HUES64 (cell line): ENCODE measurements at regions not wholly inside any gene's neighbourhood (a gene's known extent, or its start where the extent isn't known, plus 50 kb on each side); places are given as distances from the start of the nearest gene placed in this dataset.

Experiments used
- H3K27ac ChIP-seq: 2 replicates; pipeline ENCODE4 v1.7.0; 2013; ENCODE audit warnings: low read depth, low read length, inconsistent platforms
- H3K27me3 ChIP-seq: 2 replicates; pipeline ENCODE4 v1.6.1; 2013; ENCODE audit warnings: mild to moderate bottlenecking, low read length; ENCODE audit not compliant: insufficient read depth
- H3K36me3 ChIP-seq: 2 replicates; pipeline ENCODE4 v1.6.1; 2013; ENCODE audit warnings: mild to moderate bottlenecking, low read length; ENCODE audit not compliant: insufficient read depth
- H3K4me1 ChIP-seq: 2 replicates; pipeline ENCODE4 v1.6.1; 2013; ENCODE audit warnings: mild to moderate bottlenecking, low read length, moderate library complexity; ENCODE audit not compliant: insufficient read depth
- H3K4me3 ChIP-seq: 2 replicates; pipeline ENCODE4 v1.5.1; 2013; ENCODE audit warnings: mild to moderate bottlenecking, low read length, moderate library complexity
- H3K9ac ChIP-seq: 2 replicates; pipeline ENCODE4 v1.6.1; 2013; ENCODE audit warnings: mild to moderate bottlenecking, low read depth, low read length
- H3K9me3 ChIP-seq: 2 replicates; pipeline ENCODE4 v1.6.1; 2013; ENCODE audit warnings: low read depth, low read length; ENCODE audit not compliant: insufficient read depth
- WGBS: fragments of 150-250, 120-280 bp; methylation state at CpG from one replicate; pipeline ENCODE4 v1.1.7; 2013; ENCODE audit warnings: missing lambda C conversion rate; 5-methylcytosine and 5-hydroxymethylcytosine counted together

DNA sequence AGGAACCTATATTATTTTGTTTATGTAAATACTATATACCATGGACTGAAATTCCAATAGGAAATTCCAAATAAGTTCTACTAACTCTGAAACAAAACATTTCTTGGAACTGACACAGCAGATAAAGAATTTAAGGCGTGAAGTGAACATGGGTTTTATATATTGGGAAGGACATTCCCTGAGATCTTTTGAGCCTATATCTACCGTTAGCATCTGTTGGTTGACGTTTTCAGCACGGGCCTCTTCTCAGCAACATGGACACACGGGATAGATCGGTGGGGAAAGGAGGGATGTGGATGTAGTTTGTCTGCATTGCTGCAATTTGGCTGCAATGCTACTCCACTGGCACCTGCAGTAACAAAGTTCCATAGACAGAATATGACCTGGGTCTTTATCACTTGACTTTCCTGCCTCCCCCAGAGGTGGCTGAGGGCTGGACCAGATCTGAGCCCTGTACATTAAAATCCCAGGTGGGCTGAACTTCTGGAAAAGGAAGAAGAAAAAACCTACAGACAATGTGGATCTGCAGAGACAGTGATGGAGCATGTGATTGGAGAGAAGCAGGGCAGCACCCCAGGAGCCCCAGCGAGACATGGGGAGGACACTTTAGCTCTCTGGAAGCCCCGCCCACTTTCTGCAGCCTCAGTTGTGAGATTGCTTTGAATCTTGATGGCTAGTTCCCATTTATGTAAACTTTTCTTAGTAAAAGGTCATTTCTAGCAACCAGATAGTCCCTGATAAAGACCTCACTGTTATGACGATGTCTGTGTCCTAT is 91.2 kb upstream of the CPEB4 start:
- WGBS: 94% methylated on average over 9 of the region's 9 CpGs
- H3K9ac ChIP-seq: no peak overlapping the region
- H3K36me3 ChIP-seq: no peaks in the 10 kb centered on the region
- H3K27ac ChIP-seq: no peak overlapping the region
- H3K9me3 ChIP-seq: no peaks in the 10 kb centered on the region
- H3K4me1 ChIP-seq: no peaks in the 10 kb centered on the region
- no peak overlapping the region for H3K4me3 ChIP-seq
- no peaks in the 10 kb centered on the region for H3K27me3 ChIP-seq

DNA sequence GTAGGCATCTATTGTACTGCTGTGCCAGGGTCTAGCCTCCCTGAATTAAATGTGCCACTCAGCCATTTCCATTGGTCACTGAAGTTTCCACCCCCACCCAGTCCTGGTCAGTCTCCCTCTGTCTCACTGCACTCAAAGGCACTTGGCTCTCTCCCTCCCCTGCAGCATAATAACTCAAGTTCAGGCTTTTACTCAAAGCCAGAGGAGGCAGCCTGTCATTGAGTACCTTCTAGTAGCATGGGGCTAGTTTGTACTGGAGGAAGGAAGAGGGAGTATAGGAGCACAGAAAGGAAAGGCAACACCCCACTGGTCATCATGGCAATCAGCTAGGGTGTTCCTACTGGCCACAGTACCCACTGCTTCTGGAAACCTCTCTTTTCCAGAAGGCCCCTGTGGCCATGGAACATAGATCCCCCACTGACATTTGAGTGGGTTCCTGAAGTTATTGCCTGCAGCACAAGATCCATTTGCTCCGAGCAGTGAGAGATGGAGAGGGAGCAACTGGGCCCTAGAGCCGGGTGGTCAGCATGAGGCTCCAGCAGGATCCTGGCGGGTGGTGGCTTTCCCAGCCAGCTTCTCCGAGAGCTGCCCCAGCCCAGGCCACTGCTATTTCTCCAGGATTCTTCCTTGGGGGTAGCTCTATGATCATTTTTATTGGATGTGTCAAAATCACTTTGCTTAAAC is 89.9 kb upstream of the CPEB4 start:
- H3K27me3 ChIP-seq: no peaks in the 10 kb centered on the region
- no peaks in the 10 kb centered on the region for H3K9me3 ChIP-seq
- no peak overlapping the region for H3K4me3 ChIP-seq
- 88% methylated on average over 4 of the region's 4 CpGs for WGBS
- H3K4me1 ChIP-seq: no peaks in the 10 kb centered on the region
- no peak overlapping the region for H3K9ac ChIP-seq
- H3K36me3 ChIP-seq: no peaks in the 10 kb centered on the region
- H3K27ac ChIP-seq: no peak overlapping the region

DNA sequence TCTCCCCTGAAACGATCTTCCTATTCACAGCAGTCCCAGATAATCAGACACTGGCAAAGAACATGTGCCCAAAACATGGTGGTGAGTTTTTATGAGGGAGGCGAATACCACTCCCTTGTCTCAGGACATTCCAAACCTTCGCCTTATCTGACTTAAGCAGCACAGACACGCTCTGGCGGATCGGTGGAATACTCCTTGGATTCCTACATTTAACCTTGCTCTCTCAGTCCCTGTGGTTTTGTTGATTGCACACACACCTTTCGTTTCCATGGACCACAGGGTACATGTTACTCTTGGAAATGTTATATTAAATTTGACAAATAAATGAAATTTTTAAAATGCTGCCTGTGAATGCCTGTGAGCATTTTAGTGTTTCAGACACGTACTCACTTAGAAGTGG is 87.8 kb upstream of the CPEB4 start:
- H3K9ac ChIP-seq: no peak overlapping the region
- H3K9me3 ChIP-seq: peaks cover 6% of the 10 kb centered on the region; the same call in 1 of the 2 replicates
- H3K4me1 ChIP-seq: no peaks in the 10 kb centered on the region
- no peaks in the 10 kb centered on the region for H3K27me3 ChIP-seq
- H3K36me3 ChIP-seq: no peaks in the 10 kb centered on the region
- H3K4me3 ChIP-seq: no peak overlapping the region
- 93% methylated on average over 7 of the region's 8 CpGs for WGBS
- no peak overlapping the region for H3K27ac ChIP-seq

DNA sequence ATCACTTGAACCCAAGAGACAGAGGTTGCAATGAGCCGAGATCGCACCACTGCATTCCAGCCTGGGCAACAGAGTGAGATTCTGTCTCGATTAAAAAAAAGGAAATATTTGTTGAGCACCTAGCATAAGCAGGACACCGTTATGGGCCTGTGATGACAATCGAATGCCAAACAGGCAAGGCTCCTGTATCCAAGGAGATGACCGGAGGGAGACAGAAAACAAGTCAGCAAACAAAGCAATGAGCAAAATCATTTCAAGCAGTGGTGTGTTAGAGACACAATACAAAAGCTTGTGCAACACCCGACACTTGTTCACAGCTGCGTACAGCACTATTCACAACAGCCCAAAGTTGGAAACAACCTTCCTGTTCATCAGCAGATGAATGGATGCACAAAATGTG is 87.1 kb upstream of the CPEB4 start:
- no peak overlapping the region for H3K27ac ChIP-seq
- H3K4me3 ChIP-seq: no peak overlapping the region
- H3K27me3 ChIP-seq: no peaks in the 10 kb centered on the region
- no peak overlapping the region for H3K9ac ChIP-seq
- H3K36me3 ChIP-seq: no peaks in the 10 kb centered on the region
- H3K4me1 ChIP-seq: no peaks in the 10 kb centered on the region
- H3K9me3 ChIP-seq: peaks cover 6% of the 10 kb centered on the region; the same call in 1 of the 2 replicates
- 94% methylated on average over 8 of the region's 8 CpGs for WGBS

DNA sequence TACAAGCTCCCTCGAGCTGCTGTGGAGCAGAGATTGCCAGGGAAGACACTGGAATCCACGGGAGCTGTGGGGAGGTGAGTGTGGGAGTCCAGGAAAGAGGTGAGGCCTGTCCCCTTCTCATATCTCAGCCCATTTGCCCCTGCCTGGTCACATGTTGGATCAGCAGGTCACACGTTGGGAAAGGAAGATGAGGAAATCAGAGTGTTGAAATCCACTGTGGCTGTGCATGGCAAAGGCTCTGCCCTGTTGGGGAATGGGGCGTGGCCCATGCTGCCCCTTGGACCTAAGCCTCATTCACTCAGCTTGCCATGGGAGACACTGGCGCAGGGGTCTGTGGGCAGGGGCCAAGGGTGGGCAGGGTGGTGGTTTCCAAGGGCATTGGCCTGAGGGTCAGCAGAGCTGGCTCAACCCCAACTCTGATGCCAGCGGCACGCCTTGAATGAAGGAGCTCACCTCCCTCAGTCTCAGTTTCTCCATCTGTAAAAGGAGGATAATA is 85.4 kb upstream of the CPEB4 start:
- Histone ChIP-seq H3K4me1 (no peaks in the 10 kb centered on the region), H3K4me3 (no peak overlapping the region), H3K9ac (no peak overlapping the region), H3K27me3 (no peaks in the 10 kb centered on the region), H3K36me3 (no peaks in the 10 kb centered on the region), H3K27ac (no peak overlapping the region), H3K9me3 (peaks cover 6% of the 10 kb centered on the region; the same call in 1 of the 2 replicates)
- WGBS: 85% methylated on average over 7 of the region's 7 CpGs

DNA sequence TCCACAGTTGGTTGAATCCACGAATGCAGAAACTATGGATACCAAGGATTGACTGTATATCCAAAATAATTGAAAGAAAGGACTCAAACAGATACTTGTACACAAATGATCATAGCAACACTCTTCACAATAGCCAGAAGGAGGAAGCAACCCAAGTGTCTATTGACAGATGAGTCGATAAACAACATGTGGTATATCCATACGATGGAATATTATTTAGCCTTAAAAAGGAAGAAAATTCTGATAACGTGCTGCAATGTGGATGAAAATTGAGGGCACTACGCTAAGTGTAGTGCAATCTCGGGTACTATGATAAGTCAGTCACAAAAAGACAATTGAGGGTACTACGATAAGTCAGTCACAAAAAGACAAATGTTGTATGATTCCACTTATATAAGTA is 83.6 kb upstream of the CPEB4 start:
- H3K27ac ChIP-seq: no peak overlapping the region
- H3K4me3 ChIP-seq: no peak overlapping the region
- no peaks in the 10 kb centered on the region for H3K27me3 ChIP-seq
- H3K4me1 ChIP-seq: no peaks in the 10 kb centered on the region
- no peak overlapping the region for H3K9ac ChIP-seq
- peaks cover 6% of the 10 kb centered on the region; the same call in 1 of the 2 replicates for H3K9me3 ChIP-seq
- 85% methylated on average over 7 of the region's 7 CpGs for WGBS
- no peaks in the 10 kb centered on the region for H3K36me3 ChIP-seq

DNA sequence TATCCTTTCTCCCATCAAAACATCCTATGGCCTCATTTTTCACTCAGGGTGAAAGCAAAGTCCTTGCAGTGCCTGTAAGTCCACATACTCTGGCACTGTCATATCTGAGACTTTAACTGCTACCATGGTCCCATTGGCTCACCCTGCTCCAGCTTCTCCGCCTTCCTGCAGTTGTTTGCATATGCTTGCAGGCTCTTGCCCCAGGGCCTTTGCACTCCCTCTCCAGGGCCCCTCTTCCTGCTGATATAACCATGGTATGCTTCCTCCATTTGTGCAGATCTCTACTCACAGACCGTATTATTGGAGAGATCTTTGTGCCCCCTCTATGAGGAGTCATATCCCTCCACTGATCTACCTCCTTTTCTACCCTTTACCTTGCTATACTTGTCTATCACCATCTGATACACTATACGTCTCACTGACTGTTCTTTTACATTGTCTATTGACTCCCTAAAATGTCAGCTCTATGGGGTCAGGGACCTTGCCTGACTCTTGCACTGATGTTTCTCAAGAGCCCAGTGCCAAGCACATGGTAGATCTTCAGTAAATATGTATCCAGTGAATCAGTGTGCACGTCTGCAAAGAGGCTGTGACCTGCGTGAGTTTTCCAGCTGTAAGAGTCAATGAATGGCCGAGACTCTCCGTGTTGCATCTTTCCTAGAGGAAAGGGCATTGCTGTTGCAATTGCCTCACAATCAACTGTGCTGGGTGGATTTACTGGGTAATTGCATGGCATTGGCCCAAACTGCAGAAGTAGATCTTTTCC is 81.7 kb upstream of the CPEB4 start:
- no peak overlapping the region for H3K9ac ChIP-seq
- H3K27ac ChIP-seq: no peak overlapping the region

DNA sequence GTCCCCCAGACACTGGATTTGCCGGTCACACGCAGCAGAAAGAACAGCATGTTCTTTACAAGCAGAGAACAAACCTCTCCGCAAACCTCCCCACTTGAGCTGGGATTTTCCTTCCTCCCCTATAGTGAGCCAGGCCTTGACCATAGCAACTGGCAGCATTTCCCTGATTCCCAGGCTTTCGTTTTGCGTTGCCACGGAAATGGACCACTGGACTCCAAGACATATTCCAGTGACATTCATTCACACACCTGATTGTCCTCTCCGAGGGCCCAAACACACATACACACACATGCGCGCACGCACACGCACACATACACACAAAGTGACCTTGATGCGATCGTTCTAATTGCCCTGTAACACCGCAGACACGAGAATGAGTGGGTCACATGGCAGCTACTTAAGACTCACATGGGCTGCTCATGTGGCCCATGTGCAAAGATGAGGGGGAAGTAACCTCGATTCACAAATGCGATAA is 80.9 kb upstream of the CPEB4 start:
- Histone ChIP-seq H3K36me3 (no peaks in the 10 kb centered on the region), H3K27me3 (no peaks in the 10 kb centered on the region), H3K4me3 (no peak overlapping the region), H3K9ac (no peak overlapping the region), H3K9me3 (peaks cover 6% of the 10 kb centered on the region; the same call in 1 of the 2 replicates), H3K4me1 (no peaks in the 10 kb centered on the region), H3K27ac (no peak overlapping the region)
- 94% methylated on average over 17 of the region's 17 CpGs for WGBS

More for the DNA sequence above, 81.7 kb upstream of the CPEB4 start:
- whole genome bisulfite sequencing: 93% methylated on average over 7 of the region's 7 CpGs
- no peaks in the 10 kb centered on the region for H3K4me1 ChIP-seq
- H3K36me3 ChIP-seq: no peaks in the 10 kb centered on the region
- peaks cover 6% of the 10 kb centered on the region; the same call in 1 of the 2 replicates for H3K9me3 ChIP-seq
- H3K4me3 ChIP-seq: no peak overlapping the region
- no peaks in the 10 kb centered on the region for H3K27me3 ChIP-seq

DNA sequence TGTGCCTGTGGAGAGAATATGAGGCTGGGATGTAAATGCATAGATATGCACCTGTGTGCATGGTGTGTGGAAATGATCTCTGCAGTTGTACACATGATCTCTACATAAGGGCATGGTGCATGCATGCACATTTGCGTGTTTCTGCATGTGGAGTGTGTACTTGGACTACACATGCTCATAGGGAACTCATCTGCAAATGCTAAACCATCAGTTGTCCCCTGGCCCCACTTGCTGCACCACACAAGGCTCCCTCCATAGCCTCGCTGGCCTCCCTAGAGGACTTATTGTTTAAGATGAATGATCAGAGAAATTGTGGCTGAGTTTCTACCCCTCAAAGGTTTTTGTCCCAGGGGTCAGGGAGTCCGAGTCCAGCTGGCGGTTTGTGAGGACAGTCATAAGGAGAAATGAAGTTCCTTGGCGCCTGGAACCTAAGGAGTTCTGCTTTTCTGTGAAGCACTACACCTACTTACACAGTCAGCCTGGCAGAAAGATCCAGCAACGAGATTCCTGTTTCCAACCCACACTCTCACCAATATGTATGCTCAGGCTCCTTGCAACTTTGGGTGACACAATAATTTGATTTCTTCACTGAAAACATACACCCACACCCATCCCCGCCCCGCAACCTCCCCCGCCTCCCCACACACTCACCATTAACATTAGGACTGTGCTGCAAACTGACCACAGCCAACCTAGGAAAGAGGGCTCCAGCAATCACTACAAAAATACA is 79.9 kb upstream of the CPEB4 start:
- no peaks in the 10 kb centered on the region for H3K4me1 ChIP-seq
- H3K27me3 ChIP-seq: no peaks in the 10 kb centered on the region
- 94% methylated on average over 9 of the region's 9 CpGs for whole genome bisulfite sequencing
- no peak overlapping the region for H3K4me3 ChIP-seq
- peaks cover 6% of the 10 kb centered on the region; the same call in 1 of the 2 replicates for H3K9me3 ChIP-seq
- H3K36me3 ChIP-seq: no peaks in the 10 kb centered on the region
- no peak overlapping the region for H3K9ac ChIP-seq
- H3K27ac ChIP-seq: no peak overlapping the region

DNA sequence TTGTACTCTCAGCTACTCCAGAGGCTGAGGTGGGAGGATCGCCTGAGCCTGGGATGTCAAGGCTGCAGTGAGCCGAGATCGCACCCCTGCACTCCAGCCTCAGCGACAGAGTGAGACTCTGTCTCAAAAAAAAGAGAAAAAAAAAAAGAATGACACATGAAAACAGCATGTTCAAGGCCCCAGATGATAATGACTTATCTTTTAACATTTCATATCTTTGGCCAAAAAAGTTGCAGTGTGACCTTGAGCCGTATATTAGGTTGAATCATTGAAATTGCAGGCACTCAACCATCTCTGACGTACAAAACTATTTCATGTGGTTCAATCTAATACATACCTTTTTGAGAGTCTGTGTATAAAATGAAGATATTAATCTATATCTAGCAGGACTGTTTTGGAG is 79.1 kb upstream of the CPEB4 start:
- Histone ChIP-seq H3K9me3 (peaks cover 6% of the 10 kb centered on the region; the same call in 1 of the 2 replicates), H3K4me3 (no peak overlapping the region), H3K4me1 (peaks cover 5% of the 10 kb centered on the region; the same call in 1 of the 2 replicates), H3K9ac (no peak overlapping the region), H3K36me3 (no peaks in the 10 kb centered on the region), H3K27ac (no peak overlapping the region), H3K27me3 (no peaks in the 10 kb centered on the region)
- 97% methylated on average over 5 of the region's 6 CpGs for WGBS
